ENCODE measurements at regions not wholly inside any gene's neighbourhood (a gene's known extent, or its start where the extent isn't known, plus 50 kb on each side); places are given as distances from the start of the nearest gene placed in this dataset.
"Not testable (repeated sequence)": the region's sequence is repeated elsewhere in the genome, so short reads cannot be mapped to it uniquely, and the experiment has no call there.

GRCh38 chr4:10237131-10237530 is 120.5 kb upstream of the WDR1 start:
- intact Hi-C loops (cut with DNase I), result no loop called here
- 41 to 64% (median 41%) methylated on average over 1 of the region's 1 CpG for WGBS, 3 donors
- no peaks in the 10 kb centered on the region for H3K4me1 ChIP-seq (ENCODE audit: insufficient read depth)

GRCh38 chr4:10232114-10232513 is 115.5 kb upstream of the WDR1 start:
- H3K4me1 ChIP-seq (ENCODE audit: insufficient read depth), result no peaks in the 10 kb centered on the region
- TF ChIP-seq CTCF (IDR thresholded peaks at IDR 0.05), result no peak
- TF ChIP-seq POLR2A (IDR thresholded peaks at IDR 0.05), result no peak
- TF ChIP-seq EP300 (IDR thresholded peaks at IDR 0.05), result no peak
- no peaks in the 10 kb centered on the region for H3K9me3 ChIP-seq
- intact Hi-C loops (cut with DNase I), result no loop called here
- H3K27ac ChIP-seq, result no peak overlapping the region
- no peak overlapping the region for H3K4me3 ChIP-seq
- H3K27me3 ChIP-seq, result no peaks in the 10 kb centered on the region
- DNase-seq, result no peak
- WGBS, 3 donors, result 58 to 70% (median 66%) methylated on average over 4 of the region's 4 CpGs
- no peaks in the 10 kb centered on the region for H3K36me3 ChIP-seq

More at GRCh38 chr4:10237131-10237530, 120.5 kb upstream of the WDR1 start:
- Histone ChIP-seq H3K27me3 (no peaks in the 10 kb centered on the region), H3K36me3 (no peaks in the 10 kb centered on the region), H3K9me3 (no peaks in the 10 kb centered on the region), H3K4me3 (no peak overlapping the region), H3K27ac (no peak overlapping the region)
- DNase-seq, result no peak
- TF ChIP-seq EP300 (IDR thresholded peaks at IDR 0.05) (no peak), CTCF (IDR thresholded peaks at IDR 0.05) (no peak), POLR2A (IDR thresholded peaks at IDR 0.05) (no peak)

- no peak for DNase-seq
- Histone ChIP-seq H3K4me3 (no peak overlapping the region), H3K27me3 (no peaks in the 10 kb centered on the region), H3K9me3 (no peaks in the 10 kb centered on the region), H3K36me3 (no peaks in the 10 kb centered on the region), H3K27ac (no peak overlapping the region), H3K4me1 (ENCODE audit: insufficient read depth) (no peaks in the 10 kb centered on the region)
- intact Hi-C loops (cut with DNase I), result no loop called here
- 60 to 62% (median 61%) methylated on average over 3 of the region's 3 CpGs for WGBS, 3 donors
- TF ChIP-seq POLR2A (IDR thresholded peaks at IDR 0.05), result no peak
- TF ChIP-seq EP300 (IDR thresholded peaks at IDR 0.05), result no peak
- no peak for TF ChIP-seq CTCF (IDR thresholded peaks at IDR 0.05)
These were observed 110.2 kb upstream of the WDR1 start for GRCh38 chr4:10226756-10227155.

GRCh38 chr4:10225096-10225495 is 108.5 kb upstream of the WDR1 start:
- no peak for DNase-seq
- H3K4me1 ChIP-seq (ENCODE audit: insufficient read depth), result no peaks in the 10 kb centered on the region
- intact Hi-C loops (cut with DNase I), result no loop called here
- H3K27ac ChIP-seq, result no peak overlapping the region
- H3K27me3 ChIP-seq, result no peaks in the 10 kb centered on the region
- no peaks in the 10 kb centered on the region for H3K9me3 ChIP-seq
- TF ChIP-seq POLR2A (IDR thresholded peaks at IDR 0.05) (no peak), EP300 (IDR thresholded peaks at IDR 0.05) (no peak), CTCF (IDR thresholded peaks at IDR 0.05) (no peak)
- H3K4me3 ChIP-seq, result no peak overlapping the region
- no peaks in the 10 kb centered on the region for H3K36me3 ChIP-seq

GRCh38 chr4:10223782-10224181 is 107.2 kb upstream of the WDR1 start:
- H3K9me3 ChIP-seq, result no peaks in the 10 kb centered on the region
- no peaks in the 10 kb centered on the region for H3K4me1 ChIP-seq (ENCODE audit: insufficient read depth)
- TF ChIP-seq POLR2A (IDR thresholded peaks at IDR 0.05) (no peak), CTCF (IDR thresholded peaks at IDR 0.05) (no peak), EP300 (IDR thresholded peaks at IDR 0.05) (no peak)
- no peak overlapping the region for H3K4me3 ChIP-seq
- intact Hi-C loops (cut with DNase I), result no loop called here
- 79 to 89% (median 89%) methylated on average over 3 of the region's 3 CpGs for WGBS, 3 donors
- DNase-seq, result no peak
- no peak overlapping the region for H3K27ac ChIP-seq
- no peaks in the 10 kb centered on the region for H3K36me3 ChIP-seq
- H3K27me3 ChIP-seq, result no peaks in the 10 kb centered on the region

- H3K4me1 ChIP-seq (ENCODE audit: insufficient read depth); H3K4me3 ChIP-seq; DNase-seq; H3K27me3 ChIP-seq; H3K27ac ChIP-seq; H3K9me3 ChIP-seq; H3K36me3 ChIP-seq; intact Hi-C loops (cut with DNase I): not testable (repeated sequence)
- WGBS, 3 donors, result 80 to 88% (median 83%) methylated on average over 3 of the region's 3 CpGs
These were observed 96.9 kb upstream of the WDR1 start for GRCh38 chr4:10213481-10213880.

All from ovary (tissue), 7 donors.